Hepatocyte (in vitro differentiated cells): ENCODE measurements at regions not wholly inside any gene's neighbourhood (a gene's known extent, or its start where the extent isn't known, plus 50 kb on each side); places are given as distances from the start of the nearest gene placed in this dataset.

ENCODE experiments used
- DNase-seq: peaks from one replicate; pipeline ENCODE4 v3.0.0-alpha.2; 2016; ENCODE audit warnings: low spot score
- H2AFZ ChIP-seq: fragments of 200-600 bp; sonication (generic); 2 replicates; pipeline ENCODE4 v1.6.0; 2016; ENCODE audit warnings: antibody characterized with exemption, mild to moderate bottlenecking
- H3K27ac ChIP-seq: fragments of 200-600 bp; sonication (generic); 2 replicates; pipeline ENCODE4 v1.5.1; 2016; ENCODE audit warnings: mild to moderate bottlenecking
- H3K27me3 ChIP-seq: fragments of 200-600 bp; sonication (generic); 2 replicates; pipeline ENCODE4 v1.6.1; 2016
- H3K36me3 ChIP-seq: fragments of 200-600 bp; sonication (generic); replicated peaks from 2 replicates; pipeline ENCODE4 v1.5.1; 2016; ENCODE audit warnings: low read depth; ENCODE audit not compliant: insufficient read depth
- H3K4me1 ChIP-seq: fragments of 200-600 bp; sonication (generic); 2 replicates; pipeline ENCODE4 v1.5.1; 2016; ENCODE audit warnings: mild to moderate bottlenecking, moderate library complexity; ENCODE audit not compliant: insufficient read depth
- H3K4me2 ChIP-seq: fragments of 200-600 bp; sonication (generic); 2 replicates; pipeline ENCODE4 v1.6.0; 2016
- H3K4me3 ChIP-seq: fragments of 200-600 bp; sonication (generic); 2 replicates; pipeline ENCODE4 v1.5.1; 2016; ENCODE audit warnings: mild to moderate bottlenecking
- H3K79me2 ChIP-seq: fragments of 200-600 bp; sonication (generic); 2 replicates; pipeline ENCODE4 v1.6.0; 2017; ENCODE audit warnings: mild to moderate bottlenecking
- H3K9me2 ChIP-seq: fragments of 200-600 bp; sonication (generic); replicated peaks from 2 replicates; pipeline ENCODE4 v1.6.0; 2017; ENCODE audit warnings: mild to moderate bottlenecking; ENCODE audit not compliant: insufficient read depth
- H3K9me3 ChIP-seq: fragments of 200-600 bp; sonication (generic); 2 replicates; pipeline ENCODE4 v1.5.1; 2016; ENCODE audit warnings: low read depth, mild to moderate bottlenecking
- H4K20me1 ChIP-seq: fragments of 200-600 bp; sonication (generic); 2 replicates; pipeline ENCODE4 v1.6.0; 2016; ENCODE audit warnings: mild to moderate bottlenecking; ENCODE audit not compliant: insufficient read depth, poor library complexity, severe bottlenecking
- EZH2 ChIP-seq: fragments of 200-600 bp; sonication (generic); IDR thresholded peaks from 2 replicates; pipeline ENCODE4 v1.6.1; 2016; ENCODE audit warnings: antibody characterized with exemption, mild to moderate bottlenecking, borderline replicate concordance
- EZH2phosphoT487 ChIP-seq: fragments of 200-600 bp; sonication (generic); IDR thresholded peaks from one replicate; pipeline ENCODE4 v1.6.1; 2018; ENCODE audit warnings: antibody characterized with exemption, mild to moderate bottlenecking, low read depth, moderate library complexity; ENCODE audit not compliant: unreplicated experiment, severe bottlenecking
- WGBS: methylation state at CpG from one replicate; pipeline ENCODE4 v1.1.6; 2016; ENCODE audit warnings: low lambda C conversion rate; ENCODE audit errors: missing lambda C conversion rate; 5-methylcytosine and 5-hydroxymethylcytosine counted together
- TF ChIP-seq, protein P1 (sequence below): fragments of 200-600 bp; sonication (generic); IDR thresholded peaks from 2 replicates; pipeline ENCODE4 v1.5.1; 2016; ENCODE audit warnings: antibody characterized with exemption, mild to moderate bottlenecking; ENCODE audit not compliant: poor library complexity

- no peaks in the 10 kb centered on the region for H3K4me1 ChIP-seq
- no peak overlapping the region for H3K4me3 ChIP-seq
- no peaks in the 10 kb centered on the region for H3K9me3 ChIP-seq
- no peaks in the 10 kb centered on the region for H3K9me2 ChIP-seq
- DNase-seq: no peak
- no peaks in the 10 kb centered on the region for H4K20me1 ChIP-seq
- no peaks in the 10 kb centered on the region for H3K79me2 ChIP-seq
- 53% methylated on average over 2 of the region's 2 CpGs for WGBS
- no peaks in the 10 kb centered on the region for H3K36me3 ChIP-seq
- H3K27ac ChIP-seq: no peak overlapping the region
- TF ChIP-seq, protein P1, sequence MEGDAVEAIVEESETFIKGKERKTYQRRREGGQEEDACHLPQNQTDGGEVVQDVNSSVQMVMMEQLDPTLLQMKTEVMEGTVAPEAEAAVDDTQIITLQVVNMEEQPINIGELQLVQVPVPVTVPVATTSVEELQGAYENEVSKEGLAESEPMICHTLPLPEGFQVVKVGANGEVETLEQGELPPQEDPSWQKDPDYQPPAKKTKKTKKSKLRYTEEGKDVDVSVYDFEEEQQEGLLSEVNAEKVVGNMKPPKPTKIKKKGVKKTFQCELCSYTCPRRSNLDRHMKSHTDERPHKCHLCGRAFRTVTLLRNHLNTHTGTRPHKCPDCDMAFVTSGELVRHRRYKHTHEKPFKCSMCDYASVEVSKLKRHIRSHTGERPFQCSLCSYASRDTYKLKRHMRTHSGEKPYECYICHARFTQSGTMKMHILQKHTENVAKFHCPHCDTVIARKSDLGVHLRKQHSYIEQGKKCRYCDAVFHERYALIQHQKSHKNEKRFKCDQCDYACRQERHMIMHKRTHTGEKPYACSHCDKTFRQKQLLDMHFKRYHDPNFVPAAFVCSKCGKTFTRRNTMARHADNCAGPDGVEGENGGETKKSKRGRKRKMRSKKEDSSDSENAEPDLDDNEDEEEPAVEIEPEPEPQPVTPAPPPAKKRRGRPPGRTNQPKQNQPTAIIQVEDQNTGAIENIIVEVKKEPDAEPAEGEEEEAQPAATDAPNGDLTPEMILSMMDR: no peak
- TF ChIP-seq EZH2phosphoT487 (no peak), EZH2 (no peak)
- H2AFZ ChIP-seq: no peak overlapping the region
- no peak overlapping the region for H3K4me2 ChIP-seq
- H3K27me3 ChIP-seq: no peaks in the 10 kb centered on the region
These were observed 148.1 kb downstream of the VCX3A start for GRCh38 chrX:6386837-6387236.

GRCh38 chrX:6384921-6385320 lies 150.0 kb downstream of the VCX3A start:
- no peak overlapping the region for H3K27ac ChIP-seq
- no peaks in the 10 kb centered on the region for H3K4me1 ChIP-seq
- no peak for DNase-seq
- no peak overlapping the region for H3K4me3 ChIP-seq
- H3K36me3 ChIP-seq: no peaks in the 10 kb centered on the region
- H4K20me1 ChIP-seq: no peaks in the 10 kb centered on the region
- no peaks in the 10 kb centered on the region for H3K79me2 ChIP-seq
- TF ChIP-seq, protein P1: no peak
- TF ChIP-seq EZH2 (no peak), EZH2phosphoT487 (no peak)
- no peak overlapping the region for H3K4me2 ChIP-seq
- 79% methylated on average over 4 of the region's 4 CpGs for WGBS
- no peaks in the 10 kb centered on the region for H3K9me2 ChIP-seq
- no peaks in the 10 kb centered on the region for H3K9me3 ChIP-seq
- no peak overlapping the region for H2AFZ ChIP-seq
- H3K27me3 ChIP-seq: no peaks in the 10 kb centered on the region

- Histone ChIP-seq H3K4me3 (no peak overlapping the region), H3K79me2 (no peaks in the 10 kb centered on the region), H3K27me3 (no peaks in the 10 kb centered on the region), H3K9me3 (no peaks in the 10 kb centered on the region), H3K4me2 (no peak overlapping the region), H3K9me2 (no peaks in the 10 kb centered on the region), H3K36me3 (no peaks in the 10 kb centered on the region), H3K27ac (no peak overlapping the region), H3K4me1 (no peaks in the 10 kb centered on the region), H2AFZ (no peak overlapping the region), H4K20me1 (no peaks in the 10 kb centered on the region)
- TF ChIP-seq EZH2: no peak
- no peak for TF ChIP-seq EZH2phosphoT487
- TF ChIP-seq, protein P1: no peak
- no peak for DNase-seq
- WGBS: 72% methylated on average over 6 of the region's 6 CpGs
These were observed 150.5 kb downstream of the VCX3A start for GRCh38 chrX:6384371-6384770.

- Histone ChIP-seq H3K9me2 (no peaks in the 10 kb centered on the region), H3K4me1 (no peaks in the 10 kb centered on the region), H3K27ac (no peak overlapping the region), H3K4me2 (no peak overlapping the region), H3K36me3 (no peaks in the 10 kb centered on the region), H2AFZ (no peak overlapping the region), H4K20me1 (no peaks in the 10 kb centered on the region), H3K4me3 (no peak overlapping the region), H3K27me3 (no peaks in the 10 kb centered on the region), H3K9me3 (no peaks in the 10 kb centered on the region), H3K79me2 (no peaks in the 10 kb centered on the region)
- WGBS: 52% methylated on average over 5 of the region's 5 CpGs
- no peak for DNase-seq
- TF ChIP-seq, protein P1: no peak
- TF ChIP-seq EZH2 (no peak), EZH2phosphoT487 (no peak)
These were observed 151.0 kb downstream of the VCX3A start for GRCh38 chrX:6383917-6384316.
